Ectodermal cell (in vitro differentiated cells): ENCODE measurements at regions not wholly inside any gene's neighbourhood (a gene's known extent, or its start where the extent isn't known, plus 50 kb on each side); places are given as distances from the start of the nearest gene placed in this dataset.

Experiments used
- H3K27ac ChIP-seq: 2 replicates; pipeline ENCODE4 v1.7.0; 2013; ENCODE audit warnings: mild to moderate bottlenecking, low read depth, low read length; ENCODE audit not compliant: insufficient read depth, poor library complexity, severe bottlenecking
- H3K27me3 ChIP-seq: 2 replicates; pipeline ENCODE4 v1.7.0; 2013; ENCODE audit warnings: mild to moderate bottlenecking, low read length; ENCODE audit not compliant: insufficient read depth, control insufficient read depth, poor library complexity, severe bottlenecking
- H3K36me3 ChIP-seq: one replicate; pipeline ENCODE4 v1.7.0; 2013; ENCODE audit warnings: low read length; ENCODE audit not compliant: control insufficient read depth, insufficient read depth
- H3K4me1 ChIP-seq: one replicate; pipeline ENCODE4 v1.7.0; 2013; ENCODE audit warnings: low read length; ENCODE audit not compliant: control insufficient read depth, insufficient read depth
- H3K4me3 ChIP-seq: 2 replicates; pipeline ENCODE4 v1.7.0; 2013; ENCODE audit warnings: low read depth, low read length, control low read depth; ENCODE audit not compliant: insufficient read depth
- H3K9me3 ChIP-seq: 2 replicates; pipeline ENCODE4 v1.7.0; 2013; ENCODE audit warnings: mild to moderate bottlenecking, low read length, moderate library complexity; ENCODE audit not compliant: control insufficient read depth
- WGBS, 2 experiments: methylation state at CpG; one replicate each; pipeline ENCODE4 v1.1.7; 2013; ENCODE audit warnings: missing lambda C conversion rate in 2 of 2; 5-methylcytosine and 5-hydroxymethylcytosine counted together

GRCh38 chr2:67548317-67549201, 151.4 kb downstream of the ETAA1 start:
- Histone ChIP-seq H3K27ac (no peak overlapping the region), H3K4me1 (peaks cover 3% of the 10 kb centered on the region), H3K36me3 (no peaks in the 10 kb centered on the region), H3K27me3 (no peaks in the 10 kb centered on the region), H3K9me3 (no peaks in the 10 kb centered on the region), H3K4me3 (no peak overlapping the region)
- whole genome bisulfite sequencing, 2 experiments = 61 to 65% methylated on average over 5 of the region's 5 CpGs

- Histone ChIP-seq H3K27me3 (no peaks in the 10 kb centered on the region), H3K9me3 (no peaks in the 10 kb centered on the region), H3K4me3 (no peak overlapping the region), H3K36me3 (no peaks in the 10 kb centered on the region), H3K4me1 (no peaks in the 10 kb centered on the region), H3K27ac (no peak overlapping the region)
- 93 to 98% methylated on average over 3 of the region's 3 CpGs for WGBS, 2 experiments
These were observed 162.0 kb downstream of the ETAA1 start for GRCh38 chr2:67559156-67559555.

GRCh38 chr2:67560771-67561456, 163.8 kb downstream of the ETAA1 start:
- no peaks in the 10 kb centered on the region for H3K4me1 ChIP-seq
- no peak overlapping the region for H3K4me3 ChIP-seq
- no peaks in the 10 kb centered on the region for H3K27me3 ChIP-seq
- H3K9me3 ChIP-seq = no peaks in the 10 kb centered on the region
- WGBS, 2 experiments = 95 to 100% methylated on average over 2 to 3 of the region's 4 CpGs
- no peak overlapping the region for H3K27ac ChIP-seq
- no peaks in the 10 kb centered on the region for H3K36me3 ChIP-seq

GRCh38 chr2:67561457-67561965, 164.4 kb downstream of the ETAA1 start:
- Histone ChIP-seq H3K27ac (no peak overlapping the region), H3K36me3 (no peaks in the 10 kb centered on the region), H3K4me3 (no peak overlapping the region), H3K4me1 (no peaks in the 10 kb centered on the region), H3K27me3 (no peaks in the 10 kb centered on the region), H3K9me3 (no peaks in the 10 kb centered on the region)
- 91 to 94% methylated on average over 8 of the region's 8 CpGs for WGBS, 2 experiments

- WGBS, 2 experiments = 93 to 97% methylated on average over 3 of the region's 3 CpGs
- Histone ChIP-seq H3K4me3 (no peak overlapping the region), H3K4me1 (no peaks in the 10 kb centered on the region), H3K9me3 (no peaks in the 10 kb centered on the region), H3K27me3 (no peaks in the 10 kb centered on the region), H3K27ac (no peak overlapping the region), H3K36me3 (no peaks in the 10 kb centered on the region)
These were observed 166.9 kb downstream of the ETAA1 start for GRCh38 chr2:67564076-67564475.

- WGBS, 2 experiments = 88 to 93% methylated on average over 3 of the region's 3 CpGs
These were observed 167.5 kb downstream of the ETAA1 start for GRCh38 chr2:67564626-67565025.

GRCh38 chr2:67565262-67565661, 168.1 kb downstream of the ETAA1 start:
- H3K27ac ChIP-seq = no peak overlapping the region

More at GRCh38 chr2:67564626-67565025, 167.5 kb downstream of the ETAA1 start:
- Histone ChIP-seq H3K27me3 (no peaks in the 10 kb centered on the region), H3K4me3 (no peak overlapping the region), H3K36me3 (no peaks in the 10 kb centered on the region), H3K9me3 (no peaks in the 10 kb centered on the region), H3K27ac (no peak overlapping the region), H3K4me1 (no peaks in the 10 kb centered on the region)

GRCh38 chr2:67565761-67566160, 168.6 kb downstream of the ETAA1 start:
- WGBS, 2 experiments = 92 to 97% methylated on average over 6 of the region's 6 CpGs
- no peaks in the 10 kb centered on the region for H3K9me3 ChIP-seq
- no peaks in the 10 kb centered on the region for H3K36me3 ChIP-seq
- no peaks in the 10 kb centered on the region for H3K27me3 ChIP-seq
- H3K4me3 ChIP-seq = no peak overlapping the region
- no peak overlapping the region for H3K27ac ChIP-seq
- no peaks in the 10 kb centered on the region for H3K4me1 ChIP-seq

More at GRCh38 chr2:67565262-67565661, 168.1 kb downstream of the ETAA1 start:
- Histone ChIP-seq H3K36me3 (no peaks in the 10 kb centered on the region), H3K9me3 (no peaks in the 10 kb centered on the region), H3K4me1 (no peaks in the 10 kb centered on the region), H3K4me3 (no peak overlapping the region), H3K27me3 (no peaks in the 10 kb centered on the region)

GRCh38 chr2:67566285-67566684, 169.2 kb downstream of the ETAA1 start:
- Histone ChIP-seq H3K4me1 (no peaks in the 10 kb centered on the region), H3K36me3 (no peaks in the 10 kb centered on the region), H3K4me3 (no peak overlapping the region), H3K9me3 (no peaks in the 10 kb centered on the region), H3K27me3 (no peaks in the 10 kb centered on the region), H3K27ac (no peak overlapping the region)

GRCh38 chr2:67566958-67567635, 170.0 kb downstream of the ETAA1 start:
- H3K9me3 ChIP-seq = no peaks in the 10 kb centered on the region
- no peak overlapping the region for H3K4me3 ChIP-seq
- no peaks in the 10 kb centered on the region for H3K27me3 ChIP-seq
- H3K27ac ChIP-seq = no peak overlapping the region
- 90 to 94% methylated on average over 5 of the region's 5 CpGs for WGBS, 2 experiments
- no peaks in the 10 kb centered on the region for H3K36me3 ChIP-seq
- no peaks in the 10 kb centered on the region for H3K4me1 ChIP-seq
